Colonic mucosa (tissue), 4 donors: ENCODE measurements at regions not wholly inside any gene's neighbourhood (a gene's known extent, or its start where the extent isn't known, plus 50 kb on each side); places are given as distances from the start of the nearest gene placed in this dataset.

Experiments
- DNase-seq: peaks from one replicate; pipeline ENCODE4 v3.0.0-alpha.2; 2020
- H3K27ac ChIP-seq: fragments of 200-600 bp; one replicate; pipeline ENCODE4 v1.8.0; 2021
- H3K27me3 ChIP-seq: fragments of 200-600 bp; one replicate; pipeline ENCODE4 v1.8.0; 2021
- H3K36me3 ChIP-seq: fragments of 200-600 bp; one replicate; pipeline ENCODE4 v1.8.0; 2021
- H3K4me1 ChIP-seq: fragments of 200-600 bp; one replicate; pipeline ENCODE4 v1.8.0; 2021; ENCODE audit warnings: mild to moderate bottlenecking
- H3K4me3 ChIP-seq: fragments of 200-600 bp; one replicate; pipeline ENCODE4 v1.8.0; 2021
- H3K9ac ChIP-seq, 2 donors: one replicate each; pipeline ENCODE4 v1.7.0; 2013; ENCODE audit warnings: control low read depth in 2 of 2, low read depth in 2 of 2, low read length in 2 of 2
- H3K9me3 ChIP-seq: fragments of 200-600 bp; one replicate; pipeline ENCODE4 v1.8.0; 2021
- intact Hi-C: fragments of 100-400 bp; cut with DNase I; formaldehyde crosslinking; loops from one replicate; pipeline ENCODE4 v1.14.1; 2022
- TF ChIP-seq, protein P1 (sequence below): fragments of 200-600 bp; IDR thresholded peaks from one replicate; pipeline ENCODE4 v1.8.0; 2022; ENCODE audit warnings: antibody characterized with exemption, mild to moderate bottlenecking
- donor health status: healthy.
- donor health status: DM: no; HTN: no; CAD: no.
- donor health status: DM: no; HTN: no; CAD: no.

GRCh38 chr22:19638282-19639015, 75.9 kb upstream of the SEPTIN5 start:
- H3K4me3 ChIP-seq: no peak overlapping the region
- H3K9me3 ChIP-seq: no peaks in the 10 kb centered on the region
- H3K4me1 ChIP-seq: no peaks in the 10 kb centered on the region
- no peak overlapping the region for H3K27ac ChIP-seq
- TF ChIP-seq, protein P1, sequence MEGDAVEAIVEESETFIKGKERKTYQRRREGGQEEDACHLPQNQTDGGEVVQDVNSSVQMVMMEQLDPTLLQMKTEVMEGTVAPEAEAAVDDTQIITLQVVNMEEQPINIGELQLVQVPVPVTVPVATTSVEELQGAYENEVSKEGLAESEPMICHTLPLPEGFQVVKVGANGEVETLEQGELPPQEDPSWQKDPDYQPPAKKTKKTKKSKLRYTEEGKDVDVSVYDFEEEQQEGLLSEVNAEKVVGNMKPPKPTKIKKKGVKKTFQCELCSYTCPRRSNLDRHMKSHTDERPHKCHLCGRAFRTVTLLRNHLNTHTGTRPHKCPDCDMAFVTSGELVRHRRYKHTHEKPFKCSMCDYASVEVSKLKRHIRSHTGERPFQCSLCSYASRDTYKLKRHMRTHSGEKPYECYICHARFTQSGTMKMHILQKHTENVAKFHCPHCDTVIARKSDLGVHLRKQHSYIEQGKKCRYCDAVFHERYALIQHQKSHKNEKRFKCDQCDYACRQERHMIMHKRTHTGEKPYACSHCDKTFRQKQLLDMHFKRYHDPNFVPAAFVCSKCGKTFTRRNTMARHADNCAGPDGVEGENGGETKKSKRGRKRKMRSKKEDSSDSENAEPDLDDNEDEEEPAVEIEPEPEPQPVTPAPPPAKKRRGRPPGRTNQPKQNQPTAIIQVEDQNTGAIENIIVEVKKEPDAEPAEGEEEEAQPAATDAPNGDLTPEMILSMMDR: no peak
- no peak overlapping the region for H3K9ac ChIP-seq
- H3K36me3 ChIP-seq: no peaks in the 10 kb centered on the region
- intact Hi-C loops: loop anchor here (10.0 kb wide), 1 partner anchor 334 kb away; no protein-coding TSS in a partner anchor
- DNase-seq: no peak
- no peaks in the 10 kb centered on the region for H3K27me3 ChIP-seq

GRCh38 chr22:19639610-19640135, 74.6 kb upstream of the SEPTIN5 start:
- no peak overlapping the region for H3K27ac ChIP-seq
- H3K27me3 ChIP-seq: no peaks in the 10 kb centered on the region
- TF ChIP-seq, protein P1: no peak
- H3K9ac ChIP-seq: no peak overlapping the region
- H3K36me3 ChIP-seq: no peaks in the 10 kb centered on the region
- intact Hi-C loops: loop anchor here (10.0 kb wide), 1 partner anchor 335 kb away; no protein-coding TSS in a partner anchor
- no peak overlapping the region for H3K4me3 ChIP-seq
- no peaks in the 10 kb centered on the region for H3K4me1 ChIP-seq
- no peaks in the 10 kb centered on the region for H3K9me3 ChIP-seq
- DNase-seq: no peak

- no peaks in the 10 kb centered on the region for H3K4me1 ChIP-seq
- no peak overlapping the region for H3K27ac ChIP-seq
- no peaks in the 10 kb centered on the region for H3K36me3 ChIP-seq
- TF ChIP-seq, protein P1: no peak
- intact Hi-C loops: no loop called here
- no peak overlapping the region for H3K4me3 ChIP-seq
- no peak for DNase-seq
- H3K27me3 ChIP-seq: no peaks in the 10 kb centered on the region
- no peaks in the 10 kb centered on the region for H3K9me3 ChIP-seq
- no peak overlapping the region for H3K9ac ChIP-seq
Observed at GRCh38 chr22:19640306-19640705, 74.0 kb upstream of the SEPTIN5 start.

- no peak overlapping the region for H3K27ac ChIP-seq
- TF ChIP-seq, protein P1: peak; percentile 19
- no peaks in the 10 kb centered on the region for H3K27me3 ChIP-seq
- H3K9ac ChIP-seq: no peak overlapping the region
- no peaks in the 10 kb centered on the region for H3K9me3 ChIP-seq
- no peak overlapping the region for H3K4me3 ChIP-seq
- no peaks in the 10 kb centered on the region for H3K36me3 ChIP-seq
- H3K4me1 ChIP-seq: no peaks in the 10 kb centered on the region
- DNase-seq: no peak
- intact Hi-C loops: no loop called here
Observed at GRCh38 chr22:19641254-19641982, 72.9 kb upstream of the SEPTIN5 start.

DNA sequence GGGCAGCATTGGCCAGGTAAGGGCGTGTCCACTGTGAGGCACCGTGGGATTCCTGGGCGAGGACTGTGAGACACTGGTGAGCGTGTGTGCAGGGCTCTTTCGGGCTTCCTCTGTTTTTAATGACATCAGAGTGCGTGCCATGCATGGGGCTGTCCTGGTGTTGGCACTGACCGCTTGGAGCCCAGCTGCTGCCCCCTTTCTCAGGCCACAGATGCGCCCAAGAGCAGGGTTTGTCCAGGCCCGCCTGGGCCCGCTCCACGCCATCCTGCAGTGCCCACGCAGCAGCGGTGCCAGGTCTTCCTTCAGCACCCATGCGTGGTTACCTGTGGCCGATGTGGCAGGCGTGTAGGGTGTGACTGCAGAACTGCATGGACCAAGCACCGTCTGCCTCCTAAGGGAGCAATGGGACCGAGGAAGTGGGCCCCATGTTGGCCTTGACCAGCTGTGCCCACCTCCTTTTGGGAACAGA, 72.3 kb upstream of the SEPTIN5 start:
- no peaks in the 10 kb centered on the region for H3K9me3 ChIP-seq
- no peak overlapping the region for H3K9ac ChIP-seq
- H3K4me1 ChIP-seq: no peaks in the 10 kb centered on the region
- no peak overlapping the region for H3K4me3 ChIP-seq
- TF ChIP-seq, protein P1: no peak
- H3K27me3 ChIP-seq: no peaks in the 10 kb centered on the region
- intact Hi-C loops: no loop called here
- no peaks in the 10 kb centered on the region for H3K36me3 ChIP-seq
- no peak overlapping the region for H3K27ac ChIP-seq
- no peak for DNase-seq
